Type B pancreatic cell (in vitro differentiated cells): ENCODE measurements at regions not wholly inside any gene's neighbourhood (a gene's known extent, or its start where the extent isn't known, plus 50 kb on each side); places are given as distances from the start of the nearest gene placed in this dataset.
"Not testable (repeated sequence)": the region's sequence is repeated elsewhere in the genome, so short reads cannot be mapped to it uniquely, and the experiment has no call there.

ENCODE experiments used
- DNase-seq: peaks from one replicate; pipeline ENCODE4 v3.0.0; 2021; ENCODE audit warnings: mixed read lengths; ENCODE audit not compliant: unreplicated experiment; ENCODE audit errors: extremely low spot score
- H3K27ac Mint-ChIP-seq: 2 replicates; pipeline ENCODE4 v1.8.0; 2021; ENCODE audit warnings: mild to moderate bottlenecking, mixed read lengths
- H3K27me3 Mint-ChIP-seq: 2 replicates; pipeline ENCODE4 v1.8.0; 2021; ENCODE audit warnings: mixed read lengths
- H3K36me3 Mint-ChIP-seq: 2 replicates; pipeline ENCODE4 v1.8.0; 2021; ENCODE audit warnings: mixed read lengths
- H3K4me1 Mint-ChIP-seq: one replicate; pipeline ENCODE4 v1.8.0; 2021; ENCODE audit warnings: mixed read lengths; ENCODE audit not compliant: unreplicated experiment
- H3K4me3 Mint-ChIP-seq: 2 replicates; pipeline ENCODE4 v1.8.0; 2021; ENCODE audit warnings: mild to moderate bottlenecking, mixed read lengths
- H3K9me3 Mint-ChIP-seq: 2 replicates; pipeline ENCODE4 v1.8.0; 2021; ENCODE audit warnings: mixed read lengths
- TF ChIP-seq, protein P1 (sequence below): fragments of 200-600 bp; sonication (generic); conservative IDR thresholded peaks from 2 replicates; pipeline ENCODE4 v1.5.0; 2021; ENCODE audit warnings: antibody characterized with exemption, mild to moderate bottlenecking

DNA sequence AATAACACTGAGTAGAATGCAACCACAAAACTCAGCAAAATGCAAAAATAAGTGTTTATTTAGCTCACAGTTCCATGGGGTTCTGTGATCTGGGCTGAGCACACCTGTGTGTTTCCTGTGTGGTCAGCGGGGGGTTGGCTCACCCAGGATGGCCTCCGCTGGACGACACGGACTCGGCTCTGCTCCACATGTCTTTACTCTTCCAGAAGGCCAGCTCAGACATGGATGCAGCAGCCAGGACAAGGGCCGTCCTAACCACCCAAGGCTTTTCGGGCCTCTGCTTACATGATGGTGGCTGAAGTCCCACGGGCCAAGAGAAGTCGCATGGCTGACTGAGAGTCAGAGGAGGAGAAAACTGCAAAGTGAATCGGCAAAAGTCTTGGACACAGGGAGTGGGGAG, 153.5 kb upstream of the IRS2 start:
- H3K4me3 Mint-ChIP-seq: no peak overlapping the region
- no peak for DNase-seq
- H3K27ac Mint-ChIP-seq: no peak overlapping the region
- H3K36me3 Mint-ChIP-seq: no peaks in the 10 kb centered on the region
- H3K4me1 Mint-ChIP-seq: peaks cover 7% of the 10 kb centered on the region
- TF ChIP-seq, protein P1, sequence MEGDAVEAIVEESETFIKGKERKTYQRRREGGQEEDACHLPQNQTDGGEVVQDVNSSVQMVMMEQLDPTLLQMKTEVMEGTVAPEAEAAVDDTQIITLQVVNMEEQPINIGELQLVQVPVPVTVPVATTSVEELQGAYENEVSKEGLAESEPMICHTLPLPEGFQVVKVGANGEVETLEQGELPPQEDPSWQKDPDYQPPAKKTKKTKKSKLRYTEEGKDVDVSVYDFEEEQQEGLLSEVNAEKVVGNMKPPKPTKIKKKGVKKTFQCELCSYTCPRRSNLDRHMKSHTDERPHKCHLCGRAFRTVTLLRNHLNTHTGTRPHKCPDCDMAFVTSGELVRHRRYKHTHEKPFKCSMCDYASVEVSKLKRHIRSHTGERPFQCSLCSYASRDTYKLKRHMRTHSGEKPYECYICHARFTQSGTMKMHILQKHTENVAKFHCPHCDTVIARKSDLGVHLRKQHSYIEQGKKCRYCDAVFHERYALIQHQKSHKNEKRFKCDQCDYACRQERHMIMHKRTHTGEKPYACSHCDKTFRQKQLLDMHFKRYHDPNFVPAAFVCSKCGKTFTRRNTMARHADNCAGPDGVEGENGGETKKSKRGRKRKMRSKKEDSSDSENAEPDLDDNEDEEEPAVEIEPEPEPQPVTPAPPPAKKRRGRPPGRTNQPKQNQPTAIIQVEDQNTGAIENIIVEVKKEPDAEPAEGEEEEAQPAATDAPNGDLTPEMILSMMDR: no peak
- H3K27me3 Mint-ChIP-seq: peaks cover 3% of the 10 kb centered on the region
- no peaks in the 10 kb centered on the region for H3K9me3 Mint-ChIP-seq

DNA sequence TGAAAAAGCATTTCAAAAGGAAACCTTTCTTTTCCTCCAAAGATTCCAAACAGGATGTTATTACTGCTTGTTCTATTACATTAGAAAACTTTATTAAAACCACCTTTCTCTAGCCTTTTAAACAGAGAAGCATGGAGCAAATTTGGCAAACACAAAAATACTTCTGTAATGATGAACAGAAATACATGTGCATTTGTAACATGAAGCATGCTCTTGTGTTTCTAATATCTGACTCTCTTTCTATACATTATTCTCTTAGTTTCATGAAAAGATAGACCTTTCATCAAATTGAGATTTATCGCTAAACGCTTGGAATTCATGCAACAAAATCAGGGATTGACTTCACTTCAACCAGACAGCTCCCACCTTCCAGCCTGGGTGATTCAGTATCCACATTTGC, 152.8 kb upstream of the IRS2 start:
- no peak overlapping the region for H3K4me3 Mint-ChIP-seq
- peaks cover 3% of the 10 kb centered on the region for H3K27me3 Mint-ChIP-seq
- H3K27ac Mint-ChIP-seq: no peak overlapping the region
- no peaks in the 10 kb centered on the region for H3K9me3 Mint-ChIP-seq
- TF ChIP-seq, protein P1: no peak
- no peaks in the 10 kb centered on the region for H3K36me3 Mint-ChIP-seq
- no peak for DNase-seq
- peaks cover 7% of the 10 kb centered on the region for H3K4me1 Mint-ChIP-seq

DNA sequence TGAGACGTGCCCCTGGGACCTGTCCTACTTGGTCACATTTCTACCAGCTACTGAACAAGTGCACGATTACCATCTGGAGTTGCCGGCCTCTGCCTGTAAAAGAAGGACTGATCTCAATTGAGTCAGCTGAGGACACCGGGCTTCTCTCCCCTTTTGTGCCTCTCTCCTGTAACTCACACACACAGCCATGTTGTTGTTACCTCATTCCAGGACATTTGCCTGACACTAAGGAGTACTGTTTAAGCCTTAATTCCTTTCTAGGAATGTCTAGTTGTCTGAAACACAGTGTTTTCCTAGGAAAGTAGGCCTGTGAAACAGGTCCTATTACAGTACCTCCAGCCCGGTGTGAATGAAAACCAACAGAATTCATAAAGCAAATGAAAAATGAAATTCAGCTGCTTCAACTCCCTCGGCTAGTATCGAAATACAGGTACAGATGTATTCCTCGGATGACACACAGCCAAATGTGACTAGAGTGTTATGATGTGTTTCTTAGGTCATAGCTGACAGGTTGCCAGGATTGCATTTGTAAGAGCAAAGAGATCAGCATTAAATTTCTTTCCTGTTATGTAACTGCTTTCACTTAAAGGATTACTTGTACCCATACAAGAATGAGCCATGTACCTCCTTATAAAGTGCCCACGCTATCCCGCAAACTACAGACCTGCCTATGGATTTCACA, 152.0 kb upstream of the IRS2 start:
- no peak for DNase-seq
- H3K27ac Mint-ChIP-seq: no peak overlapping the region
- H3K36me3 Mint-ChIP-seq: no peaks in the 10 kb centered on the region
- H3K9me3 Mint-ChIP-seq: no peaks in the 10 kb centered on the region
- H3K4me3 Mint-ChIP-seq: no peak overlapping the region
- TF ChIP-seq, protein P1: no peak
- peaks cover 3% of the 10 kb centered on the region for H3K27me3 Mint-ChIP-seq
- H3K4me1 Mint-ChIP-seq: peaks cover 7% of the 10 kb centered on the region

DNA sequence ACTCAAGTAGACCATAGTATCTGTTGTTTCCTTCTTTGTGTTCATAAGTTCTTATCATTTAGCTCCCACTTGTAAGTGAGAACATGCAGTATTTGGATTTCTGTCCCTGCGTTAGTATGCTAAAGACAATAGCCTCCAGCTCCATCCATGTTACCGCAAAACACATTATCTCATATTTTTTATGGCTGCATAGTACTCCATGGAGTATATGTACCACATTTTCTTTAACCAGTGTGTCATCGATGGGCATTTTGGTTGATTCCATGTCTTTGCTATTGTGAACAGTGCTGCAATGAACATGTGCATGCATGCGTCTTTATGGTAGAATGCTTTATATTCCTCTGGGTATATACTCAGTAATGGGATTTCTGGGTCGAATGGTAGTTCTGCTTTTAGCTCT, 148.1 kb upstream of the IRS2 start:
- not testable (repeated sequence) for H3K27ac Mint-ChIP-seq, DNase-seq

DNA sequence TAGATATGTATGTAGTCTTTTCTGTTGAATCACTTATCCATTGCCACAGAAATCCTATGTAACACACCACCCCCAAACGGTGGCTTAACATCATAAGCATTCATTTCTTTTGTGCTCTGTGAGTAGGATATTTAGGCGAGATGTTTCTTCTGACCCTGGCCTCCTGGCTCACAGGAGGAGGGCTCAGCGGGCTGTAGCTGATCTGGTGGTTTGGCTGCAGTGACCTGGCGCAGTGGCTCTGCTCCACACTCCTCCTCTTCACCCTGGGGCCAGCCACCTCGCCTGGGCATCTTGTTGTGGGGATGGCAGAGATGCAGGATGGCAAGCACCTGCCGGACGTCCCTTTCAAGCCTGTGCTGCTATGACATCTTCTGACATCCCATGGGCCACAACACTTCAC, 147.1 kb upstream of the IRS2 start:
- DNase-seq: no peak
- Mint-ChIP-seq H3K4me1 (peaks cover 1% of the 10 kb centered on the region), H3K9me3 (no peaks in the 10 kb centered on the region), H3K27me3 (no peaks in the 10 kb centered on the region), H3K27ac (no peak overlapping the region), H3K36me3 (no peaks in the 10 kb centered on the region), H3K4me3 (no peak overlapping the region)
- TF ChIP-seq, protein P1: no peak

More for the DNA sequence above, 148.1 kb upstream of the IRS2 start:
- not testable (repeated sequence) for H3K9me3 Mint-ChIP-seq, H3K27me3 Mint-ChIP-seq, H3K36me3 Mint-ChIP-seq, H3K4me1 Mint-ChIP-seq, H3K4me3 Mint-ChIP-seq

DNA sequence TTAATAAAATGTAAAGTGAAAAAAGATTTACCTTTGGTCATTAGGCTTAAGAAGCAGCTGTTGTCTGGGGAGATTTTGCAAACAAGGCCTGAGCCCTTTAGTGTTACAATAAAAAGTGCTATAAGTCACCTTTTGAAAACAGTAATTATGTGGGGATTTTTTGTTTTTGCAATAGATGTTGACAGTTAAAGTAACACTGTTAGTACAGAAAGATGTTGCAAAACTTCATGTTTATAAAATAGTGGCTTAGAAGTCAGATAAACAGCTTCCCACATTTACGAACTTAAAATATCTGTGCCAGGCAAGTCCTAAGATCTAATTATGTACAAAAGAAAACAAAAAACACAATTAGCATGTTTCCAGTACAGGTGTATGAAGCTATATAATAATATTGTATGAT, 138.0 kb upstream of the IRS2 start:
- Mint-ChIP-seq H3K36me3 (no peaks in the 10 kb centered on the region), H3K4me1 (no peaks in the 10 kb centered on the region), H3K4me3 (no peak overlapping the region), H3K9me3 (peaks cover 6% of the 10 kb centered on the region), H3K27me3 (no peaks in the 10 kb centered on the region), H3K27ac (no peak overlapping the region)
- no peak for DNase-seq
- TF ChIP-seq, protein P1: no peak
